Spleen (tissue), 7 donors: ENCODE measurements at regions not wholly inside any gene's neighbourhood (a gene's known extent, or its start where the extent isn't known, plus 50 kb on each side); places are given as distances from the start of the nearest gene placed in this dataset.

ENCODE experiments used
- CTCF ChIP-seq, 11 experiments: fragments of 200-600 bp in 7 of 11; fragments of 450-650 bp in 4 of 11; sonication (generic) in 4 of 11; IDR thresholded peaks in 8 of 11; conservative IDR thresholded peaks in 3 of 11; 1 replicate in 7 of 11; 2 replicates in 4 of 11; pipeline versions ENCODE4 v1.4.0 to v1.8.0; 2016 to 2021; ENCODE audit warnings: antibody characterized with exemption in 11 of 11, inconsistent platforms in 4 of 11, mild to moderate bottlenecking in 1 of 11
- POLR2A ChIP-seq, 3 donors: fragments of 450-650 bp; IDR thresholded peaks; one replicate each; pipeline ENCODE4 v1.5.1; 2017; ENCODE audit warnings: antibody characterized with exemption in 3 of 3, mild to moderate bottlenecking in 1 of 3
- POLR2AphosphoS5 ChIP-seq, 3 donors: sonication (generic); formaldehyde crosslinking; IDR thresholded peaks; one replicate each; pipeline ENCODE4 v1.5.1; 2017; ENCODE audit warnings: antibody characterized with exemption in 3 of 3
- donor health status: DM: no; HTN: no; CAD: no; lungs with moderate emphysema.
- donor health status: DM: no; HTN: no; CAD: no.
- donor health status: DM: no; HTN: no; CAD: no.

- no peak for TF ChIP-seq POLR2A (IDR thresholded peaks at IDR 0.05)
- no peak for TF ChIP-seq POLR2AphosphoS5 (IDR thresholded peaks at IDR 0.05)
- TF ChIP-seq CTCF (IDR thresholded peaks at IDR 0.05 in 8 of 11, conservative IDR thresholded peaks at IDR 0.05 in 3 of 11) = no peak
Observed at GRCh38 chr3:95237783-95238182, 1174.9 kb downstream of the NSUN3 start.
